ENCODE measurements at regions not wholly inside any gene's neighbourhood (a gene's known extent, or its start where the extent isn't known, plus 50 kb on each side); places are given as distances from the start of the nearest gene placed in this dataset.

DNA sequence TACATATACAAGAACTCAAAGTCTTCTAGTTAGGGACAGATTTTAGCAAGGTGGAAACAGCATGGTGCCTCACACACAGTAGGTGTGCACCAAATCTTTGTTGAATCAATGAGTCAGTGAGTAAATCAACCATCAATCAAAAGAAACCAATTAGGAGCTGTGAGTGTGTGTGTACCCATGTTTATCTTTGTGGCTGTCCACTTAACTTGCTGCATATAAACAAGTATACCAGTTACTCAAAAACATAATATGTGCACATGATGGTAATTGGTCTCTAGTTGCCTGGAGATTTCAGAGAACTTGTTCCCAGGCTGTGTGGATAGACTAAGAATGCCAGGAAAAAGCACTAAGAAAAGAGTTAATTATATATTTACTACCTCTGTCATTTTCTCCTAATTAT lies 272.2 kb upstream of the CCL2 start:
- TF ChIP-seq, protein P1, sequence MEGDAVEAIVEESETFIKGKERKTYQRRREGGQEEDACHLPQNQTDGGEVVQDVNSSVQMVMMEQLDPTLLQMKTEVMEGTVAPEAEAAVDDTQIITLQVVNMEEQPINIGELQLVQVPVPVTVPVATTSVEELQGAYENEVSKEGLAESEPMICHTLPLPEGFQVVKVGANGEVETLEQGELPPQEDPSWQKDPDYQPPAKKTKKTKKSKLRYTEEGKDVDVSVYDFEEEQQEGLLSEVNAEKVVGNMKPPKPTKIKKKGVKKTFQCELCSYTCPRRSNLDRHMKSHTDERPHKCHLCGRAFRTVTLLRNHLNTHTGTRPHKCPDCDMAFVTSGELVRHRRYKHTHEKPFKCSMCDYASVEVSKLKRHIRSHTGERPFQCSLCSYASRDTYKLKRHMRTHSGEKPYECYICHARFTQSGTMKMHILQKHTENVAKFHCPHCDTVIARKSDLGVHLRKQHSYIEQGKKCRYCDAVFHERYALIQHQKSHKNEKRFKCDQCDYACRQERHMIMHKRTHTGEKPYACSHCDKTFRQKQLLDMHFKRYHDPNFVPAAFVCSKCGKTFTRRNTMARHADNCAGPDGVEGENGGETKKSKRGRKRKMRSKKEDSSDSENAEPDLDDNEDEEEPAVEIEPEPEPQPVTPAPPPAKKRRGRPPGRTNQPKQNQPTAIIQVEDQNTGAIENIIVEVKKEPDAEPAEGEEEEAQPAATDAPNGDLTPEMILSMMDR (IDR thresholded peaks at IDR 0.05): no peak
- no peak for TF ChIP-seq POLR2A (IDR thresholded peaks at IDR 0.05)
